ENCODE measurements at regions not wholly inside any gene's neighbourhood (a gene's known extent, or its start where the extent isn't known, plus 50 kb on each side); places are given as distances from the start of the nearest gene placed in this dataset.

DNA sequence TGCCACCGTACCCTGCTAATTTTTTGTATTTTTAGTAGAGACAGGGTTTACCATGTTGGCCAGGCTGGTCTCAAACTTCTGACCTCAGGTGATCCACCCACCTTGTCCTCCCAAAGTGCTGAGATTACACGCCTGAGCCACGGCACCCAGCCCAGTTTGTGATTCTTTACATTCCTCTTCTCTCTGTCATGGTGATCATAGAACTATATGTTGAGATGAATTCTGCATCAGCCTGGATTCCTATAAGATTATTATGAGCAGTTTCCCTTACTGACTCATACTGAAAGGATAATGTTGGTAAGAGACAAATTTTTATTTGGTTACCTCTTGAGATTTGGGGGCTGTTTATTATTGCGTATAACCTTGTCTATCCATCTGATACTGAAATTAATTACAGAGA lies 121.5 kb upstream of the CSNK1A1L start:
- DNase-seq: no peak

DNA sequence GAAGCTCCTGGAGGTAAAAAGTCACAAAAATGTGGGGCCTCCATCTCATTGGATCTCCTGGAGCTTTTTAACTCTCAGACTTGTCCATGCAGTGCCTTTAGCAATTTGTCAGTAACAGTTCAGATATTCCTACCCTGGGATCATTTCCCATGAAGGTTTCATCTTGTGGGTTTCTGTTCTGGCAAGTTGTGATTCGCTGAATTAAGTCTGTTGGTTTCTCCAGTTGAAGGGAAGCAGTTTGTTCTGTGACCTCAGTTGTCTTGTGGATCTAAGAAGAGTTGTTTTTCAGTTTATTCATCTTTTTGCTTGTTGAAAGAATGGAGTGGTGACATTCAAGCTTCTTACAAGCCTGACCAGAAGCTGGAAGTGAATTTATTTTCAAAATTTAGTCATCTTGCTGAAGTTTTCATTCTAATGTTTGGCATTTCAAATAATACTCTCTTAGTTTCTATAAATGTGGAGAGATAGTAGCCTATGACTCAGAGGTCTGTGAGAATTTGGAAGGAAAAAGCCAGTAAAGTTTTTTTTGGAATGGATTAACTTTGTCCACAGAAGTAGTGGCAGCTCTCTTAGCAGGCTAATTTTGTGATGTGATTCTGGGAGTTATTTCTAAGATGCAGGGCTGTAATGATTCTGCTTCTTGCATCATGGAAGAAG lies 120.1 kb upstream of the CSNK1A1L start:
- no peak for DNase-seq

DNA sequence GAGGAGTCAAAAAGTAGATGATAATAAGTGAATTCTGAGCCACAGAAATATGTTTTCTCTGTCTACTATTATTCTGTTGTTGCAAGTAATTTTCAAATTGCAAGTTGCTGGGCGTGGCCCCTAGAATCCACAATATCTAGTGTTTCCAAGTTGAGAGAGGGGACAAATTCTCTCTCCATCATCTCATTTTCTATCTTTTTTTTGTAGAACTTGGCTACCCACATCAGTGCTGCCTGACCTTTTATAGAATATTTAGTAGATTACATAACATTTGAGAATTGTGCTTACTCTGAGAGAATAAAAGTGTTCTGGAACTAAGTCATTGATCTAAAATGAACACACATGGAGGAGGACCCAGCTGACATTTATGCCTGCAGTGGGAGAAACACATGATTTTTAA lies 110.9 kb upstream of the CSNK1A1L start:
- DNase-seq: no peak

DNA sequence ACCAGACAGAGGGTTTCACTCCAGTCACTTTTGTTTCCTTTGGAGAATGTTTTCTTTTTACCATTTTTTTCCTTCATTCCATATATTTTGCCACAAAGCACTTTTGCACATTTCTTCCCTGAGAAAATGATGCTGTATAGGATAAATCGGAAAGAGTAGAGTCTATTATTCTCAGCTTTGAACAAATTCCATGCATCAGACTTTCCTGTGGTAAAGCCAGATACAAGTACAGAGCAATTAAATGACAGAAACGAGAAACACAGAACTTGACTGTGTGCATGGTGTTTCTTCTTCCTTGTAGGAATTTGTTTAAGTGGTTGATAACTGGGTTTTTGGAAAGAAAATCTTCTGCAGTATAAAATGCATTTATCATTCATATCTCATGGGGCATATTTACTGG lies 107.4 kb upstream of the CSNK1A1L start:
- no peak for DNase-seq

DNA sequence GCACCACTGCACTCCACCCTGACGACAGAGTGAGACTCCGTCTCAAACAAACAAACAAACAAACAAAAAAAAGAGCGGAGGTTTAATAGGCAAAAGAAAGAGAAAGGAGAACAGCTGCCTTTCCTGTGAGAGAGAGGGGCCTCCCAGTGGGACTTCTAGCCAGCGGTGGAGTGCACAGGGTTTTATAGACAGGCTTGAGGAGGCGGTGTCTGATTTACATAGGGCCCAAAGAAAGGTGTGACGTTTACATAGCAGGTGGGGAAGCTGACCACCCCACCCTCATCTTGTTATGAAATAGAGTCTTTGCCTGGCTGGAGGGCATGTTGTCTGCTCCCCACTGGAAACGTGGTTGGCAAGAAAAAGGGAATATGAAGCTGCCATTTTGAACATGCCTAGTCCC lies 106.0 kb upstream of the CSNK1A1L start:
- DNase-seq: no peak

DNA sequence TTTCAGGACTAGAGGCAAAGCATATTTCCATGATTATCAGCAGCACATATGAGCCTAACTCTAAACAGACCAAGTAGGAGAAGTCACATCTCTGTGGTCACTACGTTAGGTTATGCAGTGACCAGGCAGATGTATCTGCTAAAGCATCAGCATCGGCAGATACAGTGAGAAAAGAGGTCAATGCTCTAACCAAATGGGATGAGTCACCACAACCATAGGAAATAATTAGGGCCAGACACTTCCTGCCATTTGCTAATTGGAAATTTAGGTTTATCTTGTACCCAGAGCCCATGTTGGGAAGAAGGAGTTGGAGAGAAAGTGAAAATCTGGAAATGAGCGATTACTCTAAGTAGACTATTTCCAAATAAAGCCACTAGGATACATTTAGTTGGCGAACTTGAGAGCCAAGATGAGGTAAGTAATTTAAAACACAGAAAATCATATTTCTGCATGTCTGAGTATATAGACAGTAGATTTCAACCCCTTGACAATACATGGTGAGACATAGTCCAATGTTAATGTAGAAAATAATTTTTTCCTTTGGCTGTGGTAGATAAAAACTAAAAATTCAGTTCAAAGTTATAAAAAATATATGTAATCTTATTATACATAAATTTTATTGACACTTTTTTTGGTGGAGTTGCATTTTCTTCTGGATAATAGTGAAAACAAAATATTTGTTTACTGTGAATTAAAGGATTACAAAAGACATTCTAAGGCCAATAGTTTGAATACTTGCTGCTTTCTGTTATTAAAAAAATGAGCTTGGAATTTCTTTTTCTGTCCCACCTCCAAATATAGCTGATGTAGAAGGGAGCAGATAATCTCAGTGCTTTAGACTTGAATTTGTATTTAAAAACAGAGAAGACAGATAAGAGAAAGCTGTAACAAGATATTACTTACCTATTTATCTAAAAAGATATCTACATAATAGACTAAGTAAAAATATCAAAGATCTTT lies 104.4 kb upstream of the CSNK1A1L start:
- DNase-seq: no peak

DNA sequence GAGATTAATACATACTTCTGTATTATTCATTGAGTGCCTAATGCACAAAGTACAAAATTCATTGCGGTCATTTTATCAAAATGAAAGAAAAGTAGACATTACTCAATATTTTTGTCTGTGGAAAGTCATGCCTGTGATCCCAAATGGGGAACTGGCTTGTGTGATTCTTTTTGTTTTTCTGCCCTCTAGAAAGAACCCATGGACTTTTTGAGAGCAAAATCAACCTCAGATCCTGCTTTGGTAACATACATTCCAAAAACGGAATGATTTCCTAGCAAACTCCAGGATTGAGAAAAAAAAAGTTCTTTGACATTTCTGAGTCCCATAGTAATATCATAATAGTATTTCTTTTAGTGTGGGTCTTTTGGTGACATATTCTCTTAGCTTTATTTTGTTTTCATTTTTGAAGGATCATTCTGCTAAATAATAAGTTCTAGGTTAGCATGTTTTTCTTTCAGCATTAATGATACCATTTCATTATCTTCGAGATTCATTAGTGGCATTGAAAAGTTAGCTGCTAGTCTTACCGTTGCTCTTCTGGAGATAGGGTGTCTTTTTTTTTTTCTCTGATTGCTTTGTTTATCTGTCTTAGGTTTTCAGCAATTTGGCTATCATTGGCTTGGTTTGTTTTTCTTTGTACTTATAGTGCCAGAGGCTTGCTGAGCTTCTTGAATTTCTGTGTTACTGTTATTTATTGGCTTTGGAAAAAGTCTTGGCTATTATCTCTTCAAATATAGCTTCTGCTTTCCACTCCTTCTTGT lies 102.4 kb upstream of the CSNK1A1L start:
- no peak for DNase-seq

DNA sequence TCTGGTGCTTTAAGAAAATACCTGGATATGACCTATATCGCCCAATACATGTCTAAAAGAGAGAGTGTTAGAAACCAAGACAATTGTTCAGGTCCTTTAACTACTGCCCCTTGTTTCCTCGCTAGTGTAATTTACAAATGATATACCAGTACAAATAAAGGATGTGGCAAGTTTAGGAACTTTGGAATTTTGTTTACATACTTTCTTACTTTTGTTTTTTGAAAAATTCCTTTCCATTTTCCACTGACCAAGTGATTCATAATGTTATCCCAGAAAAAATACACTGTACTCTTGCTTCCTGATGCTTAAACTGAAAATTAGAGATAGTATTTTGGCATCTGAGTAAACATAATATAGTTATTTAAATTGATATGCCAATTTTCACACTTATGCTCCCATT lies 96.8 kb upstream of the CSNK1A1L start:
- no peak for DNase-seq

DNA sequence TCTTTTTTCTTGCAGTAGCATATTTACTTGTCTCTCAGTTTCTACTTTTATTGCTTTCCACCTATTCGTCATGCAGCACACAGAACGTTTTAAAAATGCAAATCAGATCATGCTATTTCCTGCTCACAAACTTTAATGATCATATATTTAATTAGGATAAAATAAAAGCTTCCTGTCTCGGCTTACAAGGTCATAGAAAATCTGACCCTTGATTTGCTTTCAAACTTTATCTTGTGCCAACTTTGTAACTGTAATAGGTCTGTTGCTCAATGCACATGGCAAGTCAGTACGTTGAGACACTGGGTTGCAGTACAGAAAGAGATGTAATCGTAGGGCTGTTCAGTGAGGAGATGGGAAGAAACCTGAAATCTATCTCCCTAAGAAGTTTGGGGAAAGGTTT lies 95.6 kb upstream of the CSNK1A1L start:
- DNase-seq: no peak

DNA sequence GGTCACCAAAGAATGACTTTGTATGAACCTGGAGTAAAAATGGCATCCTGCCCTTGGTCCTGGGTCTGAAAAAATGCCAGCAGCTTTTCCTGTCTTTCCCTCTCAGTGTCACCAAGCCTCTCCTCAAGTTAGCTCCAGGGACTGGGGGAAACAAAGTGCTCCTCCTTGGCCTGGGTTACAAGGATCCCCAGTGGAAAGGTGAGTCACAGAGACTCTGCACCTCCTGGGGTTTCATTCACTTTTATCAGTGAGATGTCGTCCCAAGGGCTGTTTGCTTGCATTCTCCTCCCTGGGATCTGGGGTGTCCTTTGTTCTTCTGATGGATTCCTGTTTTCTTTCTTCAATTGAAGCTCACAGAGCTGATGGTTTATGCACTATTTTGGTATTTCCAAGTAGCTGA lies 93.2 kb upstream of the CSNK1A1L start:
- DNase-seq: no peak

DNA sequence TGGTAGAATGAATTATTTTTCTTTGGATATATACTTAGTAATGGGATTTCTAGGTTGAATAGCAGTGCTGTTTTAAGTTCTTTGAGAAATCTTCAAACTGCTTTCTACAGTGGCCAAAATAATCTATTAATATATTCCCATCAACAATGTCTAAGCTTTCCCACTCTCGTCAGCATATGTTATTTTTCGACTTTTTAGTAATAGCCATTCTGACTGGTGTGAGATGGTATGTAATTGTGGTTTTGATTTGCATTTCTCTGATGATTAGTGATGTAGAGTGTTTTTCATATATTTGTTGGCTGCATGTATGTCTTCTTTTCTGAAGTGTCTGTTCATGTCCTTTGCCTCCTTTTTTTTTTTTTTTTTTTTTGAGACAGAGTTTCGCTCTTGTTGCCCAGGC lies 90.2 kb upstream of the CSNK1A1L start:
- DNase-seq: no peak

DNA sequence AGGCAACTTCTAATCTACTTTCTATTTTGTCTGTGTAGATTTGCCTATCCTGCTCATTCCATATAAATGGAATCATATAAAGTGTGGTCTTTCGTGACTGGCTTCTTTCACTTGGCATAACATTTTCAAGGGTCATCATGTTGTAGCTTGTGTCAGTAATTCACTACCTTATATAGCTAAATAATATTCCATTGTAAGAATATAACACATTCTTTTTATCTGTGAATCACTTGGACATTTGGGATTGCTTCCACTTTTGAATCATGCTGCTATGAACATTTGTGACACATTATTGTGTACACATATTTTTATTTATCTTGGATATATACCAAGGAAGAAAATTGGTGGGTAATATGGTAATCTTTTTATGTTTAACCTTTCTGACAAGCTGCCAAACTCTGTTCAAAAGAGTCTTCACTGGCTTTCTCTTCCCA lies 89.0 kb upstream of the CSNK1A1L start:
- DNase-seq: no peak

DNA sequence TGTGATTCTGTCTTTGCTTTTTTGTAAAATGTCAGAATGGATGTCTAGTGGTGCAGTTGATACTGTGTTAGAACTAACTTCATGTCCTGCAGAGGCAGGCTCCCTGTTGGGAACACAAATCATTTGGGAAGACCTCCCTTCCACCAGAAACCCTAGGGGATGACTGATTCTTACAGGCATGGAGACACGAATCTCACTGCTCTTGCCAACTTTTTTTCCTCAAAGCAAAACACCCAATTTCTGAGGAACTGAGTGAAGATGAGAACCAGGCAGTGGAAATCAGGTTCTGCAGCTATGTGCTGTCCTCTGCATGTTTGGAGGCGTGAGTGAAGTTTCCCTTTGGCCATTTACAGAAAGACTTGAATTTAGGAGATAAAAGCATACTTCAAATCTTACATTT lies 87.5 kb upstream of the CSNK1A1L start:
- no peak for DNase-seq

DNA sequence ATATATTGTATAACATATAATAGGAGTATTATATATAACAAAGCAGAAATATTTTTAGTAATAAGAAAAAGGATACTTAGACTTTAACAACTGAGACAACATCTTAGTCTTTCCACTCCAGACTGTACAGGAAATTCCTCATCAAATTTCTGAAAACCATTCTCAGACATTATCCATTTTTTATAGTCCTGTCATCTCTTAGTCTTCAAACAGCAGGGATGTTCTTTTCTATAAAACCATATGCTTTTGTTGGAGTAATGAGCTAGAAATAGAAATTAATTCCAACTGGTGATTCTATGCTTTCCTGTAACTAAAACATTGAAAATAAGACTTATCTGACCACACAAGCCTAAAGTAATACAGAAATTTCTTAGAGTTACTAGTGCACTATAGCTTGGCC lies 82.2 kb upstream of the CSNK1A1L start:
- DNase-seq: no peak

DNA sequence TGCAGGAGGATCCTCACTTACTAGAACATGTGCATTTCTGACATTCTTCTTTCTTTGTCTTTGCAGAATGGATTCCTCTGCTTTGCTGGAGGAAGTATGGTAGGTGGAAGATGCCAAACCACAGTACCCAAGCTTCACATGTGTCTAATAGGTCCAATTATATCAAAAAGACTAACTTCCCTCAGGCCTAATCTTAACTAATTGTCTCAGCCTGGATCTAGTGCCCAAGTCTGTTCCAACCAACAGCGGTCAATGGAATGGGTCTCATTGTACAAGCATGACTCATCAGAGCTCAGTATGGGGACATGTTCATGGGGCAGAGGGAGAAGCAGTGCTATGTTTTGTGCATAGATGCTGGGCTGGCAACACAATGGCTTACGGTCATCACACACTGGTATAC lies 81.6 kb upstream of the CSNK1A1L start:
- DNase-seq: no peak

DNA sequence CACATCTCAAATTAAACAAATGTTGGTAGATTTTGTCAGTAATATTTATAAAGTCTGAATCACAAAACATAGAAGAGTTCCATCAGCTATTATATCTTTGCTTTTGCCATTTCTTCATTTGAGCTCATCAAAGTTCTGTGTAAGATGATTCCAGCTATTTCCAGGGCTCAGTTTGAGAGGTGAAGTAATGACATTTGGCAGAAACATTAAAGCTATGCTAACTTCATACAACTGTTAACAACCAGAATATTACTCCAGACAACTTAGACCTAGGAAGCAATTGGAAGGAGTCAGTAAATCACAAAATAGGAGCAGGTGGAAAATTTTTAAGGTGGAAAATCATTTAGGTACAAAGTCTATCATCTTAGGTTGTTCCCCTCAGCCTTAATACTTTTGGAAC lies 76.2 kb upstream of the CSNK1A1L start:
- DNase-seq: no peak

DNA sequence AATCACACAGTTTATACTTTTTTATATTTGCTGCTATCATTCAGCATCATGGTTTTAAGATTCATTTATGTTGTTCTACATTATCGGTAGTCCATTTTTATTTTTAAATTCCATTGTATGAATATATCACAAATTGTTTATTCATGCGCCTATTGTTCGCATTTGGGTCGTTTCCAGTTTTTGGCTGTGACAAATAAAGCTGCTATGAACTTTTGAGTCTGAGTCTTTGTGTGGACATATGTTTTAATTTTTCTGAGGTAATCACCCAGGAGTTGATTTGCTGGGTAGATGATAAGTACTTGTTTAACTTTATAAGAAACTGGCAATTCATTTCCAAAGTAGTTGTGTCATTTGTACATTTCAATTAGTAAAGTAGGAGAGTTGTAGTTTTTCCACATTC lies 74.2 kb upstream of the CSNK1A1L start:
- DNase-seq: no peak

DNA sequence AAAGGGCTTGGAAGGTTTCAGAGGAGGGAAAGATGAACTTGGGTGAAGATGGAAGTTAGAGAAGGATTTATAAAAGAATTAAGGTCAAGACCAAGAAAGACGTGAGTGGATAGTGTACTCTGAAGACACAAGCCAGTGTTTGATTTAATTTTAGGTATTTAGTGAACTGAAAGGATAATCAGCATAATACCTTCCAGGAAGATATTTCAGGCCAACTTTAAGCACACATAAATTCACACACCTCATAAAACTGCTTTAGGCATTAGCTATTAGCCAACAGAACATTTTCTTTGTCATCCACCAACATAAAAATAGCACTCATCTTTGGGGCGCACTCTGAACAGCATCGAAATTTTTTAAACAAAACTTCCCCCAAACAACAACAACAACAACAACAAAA lies 71.7 kb upstream of the CSNK1A1L start:
- DNase-seq: no peak

DNA sequence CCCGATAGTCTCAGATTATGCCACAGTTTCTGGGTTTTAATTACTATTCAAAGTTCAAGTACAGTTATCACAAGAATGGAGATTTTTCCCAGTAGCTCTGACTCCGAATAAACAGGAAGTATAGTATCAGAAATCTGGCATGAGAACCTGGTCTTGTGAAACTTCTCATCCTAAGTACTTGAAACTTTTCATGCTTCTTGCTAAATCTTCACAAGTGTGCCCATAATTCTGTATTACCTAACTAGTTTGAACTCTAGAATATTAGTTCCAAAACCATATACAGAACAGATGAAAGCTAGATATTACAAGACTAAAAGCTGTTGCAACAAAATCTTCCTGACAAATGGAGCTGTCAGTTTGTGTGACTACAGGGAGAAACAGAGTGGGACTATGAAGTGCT lies 70.5 kb upstream of the CSNK1A1L start:
- no peak for DNase-seq

DNA sequence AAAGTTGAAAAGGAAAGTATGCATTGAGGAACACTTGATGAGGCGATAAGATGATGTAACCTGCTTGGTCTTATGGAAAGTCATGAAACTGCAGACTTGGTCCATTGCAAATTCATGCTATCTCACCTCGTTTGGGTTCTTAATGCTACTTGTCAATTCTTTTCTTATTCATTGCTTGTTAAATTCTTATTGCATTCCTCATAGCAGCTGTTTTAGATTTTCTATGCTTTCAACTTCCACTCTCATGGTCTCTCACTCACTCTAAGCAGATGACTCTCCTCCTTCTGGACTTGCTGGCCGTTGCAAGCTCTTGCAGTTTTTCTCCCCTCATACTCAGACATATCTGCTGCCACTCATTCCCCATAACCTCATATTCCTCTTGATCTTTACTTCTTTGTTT lies 67.8 kb upstream of the CSNK1A1L start:
- no peak for DNase-seq

DNA sequence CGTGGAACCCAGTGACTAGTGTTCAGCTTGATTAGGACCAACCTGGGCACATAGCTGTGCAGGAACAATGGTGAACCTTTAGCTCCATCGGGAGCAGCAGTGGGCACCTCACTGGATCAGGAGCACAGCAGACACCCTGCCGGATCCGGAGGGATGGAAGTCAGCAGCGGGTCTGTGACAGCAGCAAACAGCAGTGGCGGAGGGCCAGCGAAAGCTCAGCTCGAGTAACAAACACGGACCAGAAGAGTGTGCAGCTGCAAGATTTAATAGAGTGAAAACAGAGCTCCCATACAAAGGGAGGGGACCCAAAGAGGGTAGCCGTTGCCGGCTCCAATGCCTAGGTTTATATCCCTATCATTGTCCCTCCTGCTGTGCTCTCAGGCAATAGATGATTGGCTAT lies 66.8 kb upstream of the CSNK1A1L start:
- DNase-seq: peak in 23 of 51 donors; percentile 1 to 58 (median 13)

DNA sequence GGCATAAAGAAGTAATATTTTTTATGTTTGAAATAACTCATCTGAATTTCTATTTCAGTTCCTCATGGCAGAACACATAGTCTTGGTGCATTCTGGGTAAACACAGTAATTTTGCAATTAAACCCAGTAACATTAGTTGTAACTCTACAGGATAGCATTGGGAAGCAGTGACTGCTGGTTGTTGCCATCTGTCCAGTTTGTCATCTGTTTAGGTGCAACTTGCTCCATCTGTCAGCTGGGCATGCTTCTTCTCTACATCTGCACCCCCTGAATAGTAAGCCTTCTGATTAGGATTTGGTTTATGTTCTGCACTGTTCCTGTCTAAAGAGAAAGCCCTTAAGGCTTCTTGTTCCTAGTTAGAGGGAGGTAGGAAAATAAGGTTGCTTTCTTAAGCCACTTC lies 63.5 kb upstream of the CSNK1A1L start:
- DNase-seq: no peak

Data from hypothalamus (tissue), 51 donors.